ENCODE measurements at regions not wholly inside any gene's neighbourhood (a gene's known extent, or its start where the extent isn't known, plus 50 kb on each side); places are given as distances from the start of the nearest gene placed in this dataset.

- Histone ChIP-seq H3K4me3 (ENCODE audit: low read length, poor library complexity, severe bottlenecking) (no peak overlapping the region), H3K4me2 (ENCODE audit: low read depth, low read length, poor library complexity, severe bottlenecking) (no peak overlapping the region), H4K20me1 (ENCODE audit: insufficient read depth, low read length, poor library complexity, severe bottlenecking) (no peaks in the 10 kb centered on the region), H3K9me3 (ENCODE audit: insufficient read depth, low read depth, low read length) (no peaks in the 10 kb centered on the region), H3F3A (ENCODE audit: low read depth) (no peaks in the 10 kb centered on the region), H3K36me3 (ENCODE audit: insufficient read depth, low read length) (no peaks in the 10 kb centered on the region), H2AFZ (ENCODE audit: low read length) (no peak overlapping the region), H3K9ac (ENCODE audit: low read depth, low read length, poor library complexity, severe bottlenecking) (no peak overlapping the region), H3K4me1 (ENCODE audit: insufficient read depth, low read length, poor library complexity, severe bottlenecking) (no peaks in the 10 kb centered on the region), H3K9me2 (replicated peaks; ENCODE audit: low read depth, low read length) (no peaks in the 10 kb centered on the region), H3K79me2 (ENCODE audit: insufficient read depth, low read length) (no peaks in the 10 kb centered on the region), H3K27me3 (ENCODE audit: insufficient read depth, low read length, poor library complexity, severe bottlenecking) (no peaks in the 10 kb centered on the region)
- no peak for TF ChIP-seq EZH2phosphoT487 (IDR thresholded peaks at IDR 0.05; ENCODE audit: borderline replicate concordance)
- TF ChIP-seq CTCF (conservative IDR thresholded peaks at IDR 0.05; ENCODE audit: low read length), result no peak
Observed at GRCh38 chr4:66073961-66074360, 403.7 kb upstream of the EPHA5 start.

- H3K4me2 ChIP-seq (ENCODE audit: low read depth, low read length, poor library complexity, severe bottlenecking), result no peak overlapping the region
- no peak for TF ChIP-seq CTCF (conservative IDR thresholded peaks at IDR 0.05; ENCODE audit: low read length)
- TF ChIP-seq EZH2phosphoT487 (IDR thresholded peaks at IDR 0.05; ENCODE audit: borderline replicate concordance), result no peak
- no peak overlapping the region for H3K4me3 ChIP-seq (ENCODE audit: low read length, poor library complexity, severe bottlenecking)
Observed at GRCh38 chr4:66071911-66072310, 401.6 kb upstream of the EPHA5 start.

GRCh38 chr4:66062921-66063320 lies 392.6 kb upstream of the EPHA5 start:
- H3K9ac ChIP-seq (ENCODE audit: low read depth, low read length, poor library complexity, severe bottlenecking), result no peak overlapping the region
- H2AFZ ChIP-seq (ENCODE audit: low read length), result no peak overlapping the region
- H3K79me2 ChIP-seq (ENCODE audit: insufficient read depth, low read length), result no peaks in the 10 kb centered on the region
- no peaks in the 10 kb centered on the region for H3K27me3 ChIP-seq (ENCODE audit: insufficient read depth, low read length, poor library complexity, severe bottlenecking)
- no peak overlapping the region for H3K4me3 ChIP-seq (ENCODE audit: low read length, poor library complexity, severe bottlenecking)
- TF ChIP-seq EZH2phosphoT487 (IDR thresholded peaks at IDR 0.05; ENCODE audit: borderline replicate concordance) (no peak), CTCF (conservative IDR thresholded peaks at IDR 0.05; ENCODE audit: low read length) (no peak)
- H3K9me2 ChIP-seq (replicated peaks; ENCODE audit: low read depth, low read length), result no peaks in the 10 kb centered on the region
- H3F3A ChIP-seq (ENCODE audit: low read depth), result no peaks in the 10 kb centered on the region
- H3K4me2 ChIP-seq (ENCODE audit: low read depth, low read length, poor library complexity, severe bottlenecking), result no peak overlapping the region
- no peaks in the 10 kb centered on the region for H3K9me3 ChIP-seq (ENCODE audit: insufficient read depth, low read depth, low read length)
- no peaks in the 10 kb centered on the region for H3K4me1 ChIP-seq (ENCODE audit: insufficient read depth, low read length, poor library complexity, severe bottlenecking)
- H3K36me3 ChIP-seq (ENCODE audit: insufficient read depth, low read length), result no peaks in the 10 kb centered on the region
- H4K20me1 ChIP-seq (ENCODE audit: insufficient read depth, low read length, poor library complexity, severe bottlenecking), result no peaks in the 10 kb centered on the region

More at GRCh38 chr4:66071911-66072310, 401.6 kb upstream of the EPHA5 start:
- Histone ChIP-seq H3K79me2 (ENCODE audit: insufficient read depth, low read length) (no peaks in the 10 kb centered on the region), H3K36me3 (ENCODE audit: insufficient read depth, low read length) (no peaks in the 10 kb centered on the region), H3K4me1 (ENCODE audit: insufficient read depth, low read length, poor library complexity, severe bottlenecking) (no peaks in the 10 kb centered on the region), H3K27me3 (ENCODE audit: insufficient read depth, low read length, poor library complexity, severe bottlenecking) (no peaks in the 10 kb centered on the region), H4K20me1 (ENCODE audit: insufficient read depth, low read length, poor library complexity, severe bottlenecking) (no peaks in the 10 kb centered on the region), H3K9ac (ENCODE audit: low read depth, low read length, poor library complexity, severe bottlenecking) (no peak overlapping the region), H3K9me2 (replicated peaks; ENCODE audit: low read depth, low read length) (no peaks in the 10 kb centered on the region), H3F3A (ENCODE audit: low read depth) (no peaks in the 10 kb centered on the region), H2AFZ (ENCODE audit: low read length) (no peak overlapping the region), H3K9me3 (ENCODE audit: insufficient read depth, low read depth, low read length) (no peaks in the 10 kb centered on the region)
